SK-N-DZ (cell line): ENCODE measurements at regions not wholly inside any gene's neighbourhood (a gene's known extent, or its start where the extent isn't known, plus 50 kb on each side); places are given as distances from the start of the nearest gene placed in this dataset.
"Not testable (repeated sequence)": the region's sequence is repeated elsewhere in the genome, so short reads cannot be mapped to it uniquely, and the experiment has no call there.

Source experiments
- DNase-seq: peaks from one replicate; pipeline ENCODE4 v3.0.0-alpha.2; 2015; ENCODE audit warnings: low spot score

DNA sequence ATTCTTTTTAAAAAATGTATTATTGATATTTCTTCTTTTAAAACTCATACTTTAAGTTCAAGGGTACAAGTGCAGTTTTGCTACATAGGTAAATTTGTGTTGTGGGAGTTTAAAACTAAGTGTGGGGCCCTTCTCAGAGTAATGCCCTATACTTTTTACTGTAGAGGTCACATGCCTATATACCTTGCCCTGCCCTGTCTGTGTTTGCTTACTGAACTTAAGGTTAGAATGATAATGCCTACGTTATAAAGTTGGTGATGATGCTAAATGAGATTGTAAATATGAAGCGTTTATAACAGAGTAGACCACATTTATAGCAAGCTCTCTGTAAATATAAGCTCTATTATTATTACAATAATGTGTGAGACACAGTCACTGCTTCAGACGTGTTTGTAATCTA lies 261.9 kb downstream of the RASSF9 start:
- DNase-seq: no peak

DNA sequence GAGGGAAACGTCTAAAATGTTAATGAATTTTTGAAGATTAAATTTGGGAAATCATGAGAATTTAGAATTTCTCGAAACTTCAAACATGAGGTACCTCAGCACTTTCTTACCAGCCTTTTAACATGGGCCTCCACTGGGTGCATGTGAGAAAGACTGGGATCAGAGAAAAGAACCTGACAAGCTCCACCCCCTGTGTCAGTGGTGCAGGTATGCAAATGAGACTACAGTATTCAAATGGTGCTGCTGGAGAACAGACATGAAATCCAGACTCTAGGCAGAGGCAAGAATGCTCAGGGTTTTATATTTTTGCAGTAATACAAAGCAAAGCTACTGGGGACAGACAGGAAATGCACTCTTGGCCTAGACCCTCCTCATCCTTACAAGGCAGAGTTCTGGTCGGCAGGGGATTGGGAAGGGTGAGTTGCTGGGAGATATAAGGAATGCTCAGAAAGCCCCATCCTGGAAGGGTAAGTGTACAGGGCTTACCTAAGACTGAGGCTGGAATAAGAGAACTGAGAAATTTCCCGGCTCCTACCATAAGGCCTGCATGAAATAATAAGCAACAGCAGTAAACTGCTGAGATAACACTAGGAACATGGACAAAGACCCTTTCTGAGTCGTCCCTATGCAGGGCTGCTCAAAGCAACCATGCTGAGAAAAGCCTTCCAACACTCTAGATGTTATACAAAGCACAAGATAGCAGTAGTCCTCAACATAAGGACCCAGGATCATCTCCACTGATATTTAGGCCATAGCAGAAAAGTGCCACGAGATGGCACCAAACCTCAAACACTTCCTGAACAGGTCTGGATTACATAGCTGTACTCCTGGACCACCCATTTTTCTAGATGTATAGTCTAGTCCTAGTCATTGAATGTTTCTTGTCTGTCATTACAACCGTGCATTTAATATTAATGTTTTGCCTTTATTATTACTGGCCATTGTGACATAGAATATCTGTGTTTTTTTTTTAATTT lies 260.8 kb downstream of the RASSF9 start:
- peak; percentile 72 for DNase-seq

DNA sequence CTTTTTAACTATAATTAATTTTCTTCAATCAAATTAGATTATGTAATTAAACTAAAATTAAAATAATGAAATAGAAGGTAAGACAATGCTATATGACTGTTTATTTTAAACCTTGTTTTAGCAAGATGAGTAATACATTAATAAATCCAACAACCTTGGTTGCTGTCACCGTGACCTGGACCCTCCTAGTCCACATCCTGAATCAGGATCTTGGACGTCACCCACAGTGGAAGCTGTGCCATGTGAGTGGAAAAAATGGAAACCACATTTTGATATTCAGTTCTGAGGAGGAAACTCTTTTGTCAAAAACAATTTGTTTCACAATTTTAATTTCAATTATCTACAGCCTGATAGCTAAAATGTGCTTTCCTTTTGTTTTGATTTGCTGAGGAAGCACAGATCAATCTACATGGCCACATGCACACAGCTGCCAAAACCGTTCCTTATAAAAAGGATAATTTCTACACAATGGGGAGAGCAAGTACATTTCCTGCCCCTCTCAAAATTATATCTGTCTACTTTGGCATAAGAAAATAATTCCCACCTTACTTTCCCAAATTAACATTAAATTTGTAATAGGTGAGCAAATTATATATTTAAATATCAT lies 255.5 kb downstream of the RASSF9 start:
- no peak for DNase-seq

DNA sequence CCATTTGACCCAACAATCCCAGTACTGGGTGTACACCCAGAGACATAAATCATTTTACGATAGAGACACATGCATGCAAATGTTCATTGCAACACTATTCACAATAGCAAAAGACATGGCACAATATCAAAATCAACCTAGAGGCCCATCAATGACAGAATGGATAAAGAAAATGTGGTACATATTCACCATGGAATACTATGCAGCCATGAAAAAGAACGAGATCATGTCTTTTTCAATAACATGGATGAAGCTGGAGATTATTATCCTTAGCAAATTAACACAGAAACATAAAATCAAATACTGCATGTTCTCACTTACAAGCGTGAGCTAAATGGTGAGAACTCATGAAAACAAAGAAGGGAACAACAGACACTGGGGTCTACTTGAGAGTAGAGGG lies 249.1 kb downstream of the RASSF9 start:
- no peak for DNase-seq

DNA sequence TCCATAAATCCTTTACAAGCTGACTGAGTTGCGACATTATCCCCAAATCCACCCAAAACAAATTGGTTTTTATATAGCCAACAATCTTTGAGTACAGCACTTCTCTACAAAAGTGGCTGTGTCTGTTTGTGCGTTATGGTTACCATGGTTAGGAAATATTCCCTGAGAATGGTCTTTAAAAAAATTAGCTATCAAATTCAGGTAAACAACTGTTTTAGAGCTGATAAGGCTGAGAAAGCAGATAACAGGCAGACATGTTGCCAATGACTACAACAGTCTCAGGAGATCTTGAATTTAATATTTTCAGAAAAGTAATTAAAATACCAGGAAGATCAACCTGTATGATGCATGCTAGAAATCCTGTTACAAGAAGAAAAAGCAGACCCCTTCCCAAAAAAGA lies 248.0 kb downstream of the RASSF9 start:
- no peak for DNase-seq

DNA sequence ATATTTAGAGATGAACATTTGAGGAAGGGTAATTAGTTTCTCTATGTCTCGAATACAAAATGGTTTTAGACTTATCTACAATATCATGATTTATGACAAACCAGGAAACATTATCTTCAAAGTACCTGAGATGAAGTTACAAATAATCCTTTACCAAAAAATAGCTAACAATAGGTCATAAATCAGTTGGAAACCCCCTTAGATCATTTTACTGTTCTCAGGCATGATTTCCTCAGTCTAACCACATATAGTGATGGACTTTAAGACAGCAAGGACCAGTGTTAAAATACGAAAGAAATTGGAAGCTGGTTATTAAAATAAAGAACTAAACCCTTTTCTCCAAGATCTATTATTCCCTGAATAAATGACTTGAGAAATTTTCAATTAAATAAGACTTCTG lies 235.4 kb downstream of the RASSF9 start:
- DNase-seq: no peak

DNA sequence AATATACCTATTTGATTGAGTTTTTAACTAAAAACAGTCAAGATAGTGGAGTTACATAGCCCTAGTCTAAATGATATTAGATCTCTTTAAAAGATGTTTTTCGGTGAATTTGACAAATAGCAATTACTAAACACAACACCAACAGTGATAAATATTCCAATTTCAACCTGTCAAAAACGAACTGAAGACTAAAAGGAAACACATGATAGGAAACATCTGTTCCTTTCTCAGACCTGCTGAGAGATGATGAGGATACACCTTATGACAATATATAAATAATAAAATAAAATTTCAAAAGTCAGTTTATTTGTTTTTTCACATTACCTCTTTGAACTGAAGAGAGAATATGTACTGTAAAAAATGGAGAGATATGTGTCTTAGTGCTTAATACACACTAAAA lies 232.7 kb downstream of the RASSF9 start:
- DNase-seq: no peak

DNA sequence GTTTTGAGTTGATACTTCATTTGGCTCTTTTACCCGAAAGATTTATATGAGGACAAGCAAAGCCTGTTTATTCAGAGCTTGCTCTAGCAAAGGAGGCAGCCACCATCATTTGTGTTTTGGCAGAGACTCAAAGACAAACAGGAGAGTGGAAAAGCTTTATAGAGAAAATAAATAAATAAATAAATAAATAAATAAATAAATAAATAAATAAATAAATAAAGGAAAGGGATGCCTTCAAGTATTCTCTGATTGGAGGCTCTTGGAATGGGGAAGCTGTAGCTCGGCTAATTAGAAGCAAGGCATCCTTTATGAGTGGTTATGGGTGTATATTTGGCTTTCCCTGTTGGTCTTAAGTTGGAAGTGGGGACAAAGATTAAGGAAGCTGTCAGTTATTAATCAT lies 229.8 kb downstream of the RASSF9 start:
- DNase-seq: no peak

DNA sequence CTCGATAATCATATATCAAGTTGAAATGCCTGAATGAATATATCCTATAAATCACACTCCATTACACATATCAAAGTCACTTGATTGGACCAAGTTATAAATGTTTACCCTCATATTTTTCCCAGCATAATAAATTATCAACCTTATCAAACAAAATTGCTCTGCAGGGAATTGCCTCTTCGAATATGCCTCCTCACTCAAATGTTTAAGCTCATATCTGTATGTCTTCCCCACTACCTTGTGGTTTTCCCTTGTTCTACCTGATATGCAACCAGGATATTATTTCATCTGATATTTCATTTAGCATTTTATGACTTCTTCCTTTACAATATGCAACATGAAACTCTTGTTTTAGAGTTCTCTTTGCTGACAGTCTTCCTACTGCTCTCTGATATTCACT lies 226.4 kb downstream of the RASSF9 start:
- DNase-seq: no peak

DNA sequence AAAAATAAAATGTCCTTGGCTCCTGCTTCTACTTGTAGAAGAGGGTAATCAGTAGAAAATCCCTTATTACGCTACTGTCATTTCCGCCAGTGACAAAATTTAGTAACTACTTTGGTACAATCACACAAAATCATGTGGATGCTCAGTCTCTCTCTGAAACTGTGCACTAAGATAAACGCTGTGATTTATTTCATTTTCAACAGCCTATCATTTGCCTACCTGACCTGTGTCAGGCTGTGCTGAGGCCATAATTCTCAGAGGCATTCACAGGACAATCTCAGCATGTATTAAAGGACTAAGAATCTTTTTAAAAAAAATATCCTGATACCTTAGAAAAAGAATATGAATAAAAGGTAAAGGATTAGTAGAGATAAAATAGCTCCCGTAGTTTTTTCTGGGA lies 226.0 kb downstream of the RASSF9 start:
- DNase-seq: no peak

DNA sequence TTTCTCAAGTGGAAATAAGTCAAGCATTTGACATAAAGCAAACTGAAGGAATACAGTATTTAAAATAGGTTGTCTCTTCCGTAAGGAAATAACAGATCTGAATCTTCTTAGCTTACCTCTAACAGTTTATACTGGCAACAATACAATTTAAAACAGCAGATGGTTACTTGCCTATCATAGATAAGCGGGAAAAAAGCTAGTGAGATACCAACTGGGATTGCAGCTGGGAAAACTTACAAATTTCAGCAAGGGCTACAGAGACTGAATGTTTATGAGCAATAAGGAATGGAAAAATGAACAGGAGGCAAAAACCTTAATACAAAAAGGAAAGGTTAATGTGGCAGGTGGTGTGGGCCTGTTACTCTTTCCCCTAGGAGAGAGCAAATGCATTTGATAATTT lies 220.0 kb downstream of the RASSF9 start:
- DNase-seq: no peak

DNA sequence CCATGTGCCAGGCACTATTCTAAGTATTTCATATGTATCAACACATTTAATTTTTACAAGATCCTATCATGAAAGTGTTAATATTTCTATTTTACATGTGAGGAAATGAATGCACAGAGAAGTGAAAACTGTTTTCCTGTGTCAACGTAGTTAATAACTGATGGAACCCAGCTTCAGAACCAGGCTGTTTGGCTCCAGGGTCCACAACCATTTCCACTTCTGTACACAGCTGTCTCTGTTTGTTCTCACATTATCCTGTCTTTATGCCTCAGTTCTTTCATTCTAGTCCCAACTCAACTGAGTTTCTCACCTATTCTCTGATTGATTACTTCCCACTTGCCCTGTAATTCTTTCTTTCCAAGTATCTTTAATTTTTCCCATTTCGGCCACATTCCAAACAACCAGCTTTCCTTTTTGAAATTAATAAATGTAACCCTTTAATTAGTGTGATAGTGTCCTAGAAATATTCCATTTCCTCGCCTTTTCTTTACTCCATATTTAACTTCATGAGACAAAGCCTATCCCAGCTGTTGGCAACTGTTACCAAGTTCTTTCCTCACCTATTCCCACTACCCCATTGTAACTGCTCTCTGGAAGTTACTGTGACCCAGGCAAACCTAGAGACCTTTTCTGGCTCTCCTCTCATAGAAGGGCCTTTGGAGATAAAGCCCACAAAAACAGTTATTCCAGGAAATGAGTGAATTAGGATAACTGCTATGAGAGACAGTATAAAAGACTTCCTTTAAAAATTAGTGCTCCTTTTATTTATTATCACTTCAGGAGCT lies 218.7 kb downstream of the RASSF9 start:
- no peak for DNase-seq

DNA sequence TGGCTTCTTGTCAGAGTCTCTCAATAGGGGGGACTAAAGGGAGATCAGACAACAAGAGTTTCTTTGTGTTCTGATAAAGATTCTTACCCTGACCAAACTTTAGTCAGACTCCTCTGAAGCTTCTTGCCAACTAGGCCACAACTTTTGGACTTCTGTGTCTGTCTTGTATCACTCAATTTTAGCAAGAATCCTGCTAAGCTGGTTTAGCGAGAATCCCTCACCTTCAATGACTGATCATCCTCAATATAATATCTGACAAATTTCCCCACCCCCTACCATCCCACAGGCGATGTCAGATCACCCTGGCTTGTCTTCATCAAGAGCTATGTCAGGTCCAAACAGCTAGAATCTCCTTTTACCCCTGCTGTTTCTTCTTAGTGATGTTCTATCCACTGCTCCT lies 215.2 kb downstream of the RASSF9 start:
- DNase-seq: no peak

DNA sequence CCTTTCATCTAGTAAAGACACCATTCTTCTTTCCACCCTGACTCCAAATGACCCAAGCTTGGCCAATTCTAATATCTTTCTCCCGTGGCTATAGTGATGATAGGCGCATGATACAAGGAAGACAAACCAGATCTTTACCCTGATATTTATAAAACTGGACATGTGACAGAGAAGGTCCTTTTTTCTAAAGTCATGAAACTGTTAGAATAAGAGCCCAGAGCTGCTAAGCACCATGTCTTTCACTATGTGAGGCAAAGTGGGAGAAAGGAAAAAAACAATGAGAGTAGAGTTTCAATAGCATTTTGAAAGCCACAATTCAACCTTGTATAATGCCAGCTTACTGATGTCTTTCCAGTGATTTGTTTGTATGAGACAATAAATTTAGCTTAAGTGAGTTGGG lies 212.4 kb downstream of the RASSF9 start:
- DNase-seq: no peak

DNA sequence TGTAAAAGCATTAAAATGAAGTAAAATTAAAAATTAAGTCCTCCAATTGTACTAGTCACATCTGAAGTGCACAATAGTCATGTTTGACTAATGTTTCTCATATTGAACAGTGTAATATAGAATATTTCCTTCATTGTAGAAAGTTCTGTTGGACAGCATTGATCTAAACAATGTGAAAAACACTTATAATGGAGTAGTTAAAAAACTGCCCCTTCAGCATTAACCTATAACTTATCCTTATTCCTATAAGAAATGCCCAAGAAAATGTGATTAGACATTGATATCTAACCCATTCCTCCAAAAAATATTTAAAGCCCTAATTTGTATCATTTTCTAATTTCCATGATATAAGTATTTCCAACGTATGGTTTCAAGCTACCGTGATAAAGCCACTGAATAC lies 210.7 kb downstream of the RASSF9 start:
- no peak for DNase-seq

DNA sequence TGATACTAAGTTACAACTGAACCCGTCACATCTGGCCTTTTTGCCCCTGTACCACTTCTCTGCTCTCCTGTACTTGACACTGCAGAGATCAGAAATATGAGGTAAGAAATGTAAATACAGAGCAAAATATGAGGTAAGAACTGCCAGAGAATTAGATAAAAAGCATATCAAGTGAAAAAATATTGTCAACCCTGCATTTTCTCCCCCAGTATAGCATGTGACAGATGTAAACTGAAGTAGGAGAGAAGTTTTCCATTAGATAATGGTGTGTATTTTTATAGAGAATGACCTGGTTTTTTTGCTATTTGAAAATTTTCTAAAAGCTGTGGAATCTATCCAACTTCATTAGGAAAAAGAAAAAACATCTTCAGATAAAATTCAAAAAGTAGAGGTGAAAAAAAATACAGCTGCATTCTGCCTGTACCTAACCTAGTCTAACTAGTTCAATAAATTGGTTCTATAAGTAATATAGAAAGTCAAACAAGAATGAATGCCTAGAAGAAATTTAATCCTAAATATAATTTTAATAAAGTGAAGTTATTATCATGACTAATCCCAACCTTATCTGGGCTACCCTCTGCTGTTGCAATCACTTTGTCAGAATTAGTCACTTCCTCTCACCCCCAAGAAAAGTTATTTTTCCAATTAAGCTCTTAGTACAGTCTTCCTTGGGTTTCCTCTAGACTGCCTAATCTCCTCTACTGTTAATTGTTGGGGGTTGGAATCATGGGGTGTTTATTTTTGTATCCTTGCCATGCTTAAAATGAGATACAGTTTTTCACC lies 210.0 kb downstream of the RASSF9 start:
- DNase-seq: no peak

DNA sequence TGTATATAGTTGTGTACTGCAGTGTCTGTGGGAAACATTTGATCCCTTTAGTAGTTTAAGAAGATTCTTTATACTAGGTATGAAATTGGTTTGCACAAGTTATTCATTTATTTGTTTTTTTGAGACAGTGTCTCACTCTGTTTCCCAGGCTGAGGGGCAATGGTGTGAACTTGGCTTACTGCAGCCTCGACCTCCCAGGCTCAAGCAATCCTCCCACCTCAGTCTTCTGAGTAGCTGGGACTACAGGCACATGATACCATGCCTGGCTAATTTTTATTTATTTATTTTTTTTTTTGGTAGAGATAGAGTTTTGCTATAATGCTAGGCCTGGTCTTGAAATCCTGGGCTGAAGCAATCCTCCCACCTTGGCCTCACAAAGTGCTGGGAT lies 209.4 kb downstream of the RASSF9 start:
- DNase-seq: no peak

DNA sequence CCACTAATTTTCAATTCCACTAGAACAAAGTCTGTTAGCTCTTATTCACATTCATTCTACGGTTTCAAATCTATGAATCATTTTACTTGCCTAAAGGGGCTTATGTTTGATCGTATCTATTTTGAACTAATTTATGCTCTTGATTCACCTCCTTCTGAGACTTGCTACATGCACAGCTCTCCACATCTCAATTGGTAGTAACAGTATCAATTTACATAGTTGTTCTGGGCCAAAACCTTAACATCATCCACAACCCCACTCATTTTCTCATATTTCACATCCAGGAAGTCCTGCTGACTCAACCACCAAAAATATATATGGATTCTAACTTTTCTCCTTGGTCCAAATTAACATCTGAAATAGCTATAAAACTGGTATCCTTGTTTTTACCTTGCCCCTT lies 208.6 kb downstream of the RASSF9 start:
- DNase-seq: no peak

DNA sequence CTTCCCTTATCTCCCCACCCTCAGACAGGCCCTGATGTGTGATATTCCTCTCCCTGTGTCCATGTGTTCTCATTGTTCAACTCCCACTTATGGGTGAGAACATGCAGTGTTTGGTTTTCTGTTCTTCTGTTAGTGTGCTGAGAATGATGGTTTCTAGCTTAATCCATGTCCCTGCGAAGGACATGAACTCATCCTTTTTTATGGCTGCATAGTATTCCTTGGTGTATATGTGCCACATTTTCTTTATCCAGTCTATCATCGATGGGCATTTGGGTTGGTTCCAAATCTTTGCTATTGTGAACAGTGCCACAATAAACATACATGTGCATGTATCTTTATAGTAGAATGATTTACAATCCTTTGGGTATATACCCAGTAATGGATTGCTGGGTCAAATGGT lies 207.6 kb downstream of the RASSF9 start:
- not testable (repeated sequence) for DNase-seq

DNA sequence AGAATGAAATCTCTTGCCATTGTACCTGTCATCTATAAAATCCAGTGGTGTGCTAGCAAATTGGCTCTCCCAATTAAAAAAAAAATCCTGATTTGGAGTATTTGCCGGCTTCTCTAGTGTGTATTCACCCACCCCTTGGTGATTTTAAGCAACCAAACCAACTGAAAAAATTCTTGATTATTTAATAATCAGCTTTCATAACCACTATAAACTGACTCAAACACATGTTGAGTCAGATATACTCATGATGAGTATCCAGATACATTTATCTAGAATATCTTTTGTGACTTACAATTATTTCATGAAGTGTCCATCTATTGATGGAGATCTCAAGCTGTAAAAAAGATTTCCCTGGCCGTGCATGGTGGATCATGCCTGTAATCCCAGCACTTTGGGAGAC lies 205.4 kb downstream of the RASSF9 start:
- DNase-seq: no peak

DNA sequence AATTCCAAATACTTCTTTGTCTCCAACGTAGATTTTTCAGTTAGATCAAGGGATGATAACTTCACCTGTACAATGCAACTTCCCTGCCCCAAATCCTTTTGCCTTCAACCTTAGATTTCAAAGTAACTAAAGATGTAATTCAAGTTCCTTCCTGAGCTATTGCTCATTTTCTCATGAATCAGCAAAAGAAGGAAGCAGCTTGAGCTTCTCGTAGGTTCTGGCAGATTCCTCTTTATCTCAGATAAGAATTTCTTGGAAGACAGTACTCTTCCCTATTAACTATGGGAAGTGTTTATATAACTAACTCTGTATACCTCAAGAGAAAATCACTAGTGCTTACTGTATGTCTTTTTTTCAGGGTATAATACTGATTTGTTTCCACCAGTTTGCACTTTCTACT lies 203.8 kb downstream of the RASSF9 start:
- DNase-seq: no peak

DNA sequence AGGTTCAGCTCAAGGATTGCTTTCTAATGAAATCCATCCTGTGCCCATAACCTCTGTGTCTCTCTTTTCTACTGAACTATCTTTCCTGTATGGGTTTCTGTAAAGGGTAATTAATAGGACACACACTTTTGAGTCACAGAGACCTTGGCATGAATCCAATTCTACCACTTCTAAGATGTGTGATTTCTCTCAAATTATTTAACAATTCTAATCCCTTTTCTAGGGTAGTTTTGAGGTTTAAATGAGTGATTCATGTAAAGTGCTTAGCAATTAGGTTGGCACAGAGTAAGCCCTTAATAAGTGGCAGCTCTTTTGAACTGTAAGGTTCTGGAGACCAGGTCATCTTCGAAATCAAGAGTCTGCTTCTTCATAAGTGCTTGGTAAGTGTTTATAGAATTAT lies 202.7 kb downstream of the RASSF9 start:
- no peak for DNase-seq
